ENCODE measurements at regions not wholly inside any gene's neighbourhood (a gene's known extent, or its start where the extent isn't known, plus 50 kb on each side); places are given as distances from the start of the nearest gene placed in this dataset.

GRCh38 chr12:24427776-24428175 lies 478.3 kb upstream of the SOX5 start:
- TF ChIP-seq SMC3 (IDR thresholded peaks at IDR 0.05) (no peak), RARB (CRISPR knock-in tag; IDR thresholded peaks at IDR 0.05) (no peak), REST (IDR thresholded peaks at IDR 0.05) (no peak), POLR2A (IDR thresholded peaks at IDR 0.05; ENCODE audit: low read length) (no peak), MYC (IDR thresholded peaks at IDR 0.05; ENCODE audit: borderline replicate concordance, low read length) (no peak)
